ENCODE measurements at regions not wholly inside any gene's neighbourhood (a gene's known extent, or its start where the extent isn't known, plus 50 kb on each side); places are given as distances from the start of the nearest gene placed in this dataset.

GRCh38 chr3:189455641-189456417 lies 175.4 kb upstream of the TP63 start:
- DNase-seq (ENCODE audit: low read depth): no peak

GRCh38 chr3:189457201-189457607 lies 174.0 kb upstream of the TP63 start:
- peak; percentile 94 for DNase-seq (ENCODE audit: low read depth)

GRCh38 chr3:189457631-189458412 lies 173.4 kb upstream of the TP63 start:
- peak; percentile 58 for DNase-seq (ENCODE audit: low read depth)

GRCh38 chr3:189458528-189458927 lies 172.7 kb upstream of the TP63 start:
- DNase-seq (ENCODE audit: low read depth): peak; percentile 99

- no peak for DNase-seq (ENCODE audit: low read depth)
These were observed 172.0 kb upstream of the TP63 start for GRCh38 chr3:189459231-189459630.

- no peak for DNase-seq (ENCODE audit: low read depth)
These were observed 170.7 kb upstream of the TP63 start for GRCh38 chr3:189460511-189460910.

GRCh38 chr3:189464799-189465198 lies 166.4 kb upstream of the TP63 start:
- no peak for DNase-seq (ENCODE audit: low read depth)

- no peak for DNase-seq (ENCODE audit: low read depth)
These were observed 165.2 kb upstream of the TP63 start for GRCh38 chr3:189466004-189466403.

- DNase-seq (ENCODE audit: low read depth): no peak
These were observed 163.7 kb upstream of the TP63 start for GRCh38 chr3:189467451-189467850.

- no peak for DNase-seq (ENCODE audit: low read depth)
These were observed 156.2 kb upstream of the TP63 start for GRCh38 chr3:189474944-189475343.

- no peak for DNase-seq (ENCODE audit: low read depth)
These were observed 153.6 kb upstream of the TP63 start for GRCh38 chr3:189477614-189478013.

GRCh38 chr3:189486556-189486955 lies 144.6 kb upstream of the TP63 start:
- DNase-seq (ENCODE audit: low read depth): no peak

GRCh38 chr3:189488241-189488767 lies 142.9 kb upstream of the TP63 start:
- peak; percentile 91 for DNase-seq (ENCODE audit: low read depth)

GRCh38 chr3:189490337-189490736 lies 140.9 kb upstream of the TP63 start:
- DNase-seq (ENCODE audit: low read depth): no peak

GRCh38 chr3:189490749-189491148 lies 140.4 kb upstream of the TP63 start:
- DNase-seq (ENCODE audit: low read depth): peak; percentile 48

- DNase-seq (ENCODE audit: low read depth): peak; percentile 51
These were observed 139.4 kb upstream of the TP63 start for GRCh38 chr3:189491831-189492230.

GRCh38 chr3:189493271-189493670 lies 137.9 kb upstream of the TP63 start:
- no peak for DNase-seq (ENCODE audit: low read depth)

- DNase-seq (ENCODE audit: low read depth): no peak
These were observed 136.6 kb upstream of the TP63 start for GRCh38 chr3:189494632-189495031.

- no peak for DNase-seq (ENCODE audit: low read depth)
These were observed 134.6 kb upstream of the TP63 start for GRCh38 chr3:189496375-189497138.

GRCh38 chr3:189498995-189499704 lies 132.0 kb upstream of the TP63 start:
- no peak for DNase-seq (ENCODE audit: low read depth)

GRCh38 chr3:189500299-189500698 lies 130.9 kb upstream of the TP63 start:
- no peak for DNase-seq (ENCODE audit: low read depth)

Measured in RPMI7951 (cell line).